Astrocyte of the cerebellum (primary cell): ENCODE measurements at regions not wholly inside any gene's neighbourhood (a gene's known extent, or its start where the extent isn't known, plus 50 kb on each side); places are given as distances from the start of the nearest gene placed in this dataset.

Experiments used
- DNase-seq: peaks from one replicate; pipeline ENCODE4 v3.0.0-alpha.2; 2011; ENCODE audit warnings: low read depth
- H3K4me3 ChIP-seq: 2 replicates; pipeline ENCODE4 v1.5.1; 2011; ENCODE audit warnings: mild to moderate bottlenecking, low read depth, low read length, moderate library complexity
- CTCF ChIP-seq: IDR thresholded peaks from 2 replicates; pipeline ENCODE4 v1.5.1; 2012; ENCODE audit warnings: low read length, low read depth, moderate library complexity, mild to moderate bottlenecking; ENCODE audit errors: missing control alignments
- in situ Hi-C: cut with HindIII; loops from 2 replicates; pipeline ENCODE4 v1.10.0; 2017; ENCODE audit warnings: low sequenced_read_pairs

- no peak for TF ChIP-seq CTCF
- no peak for DNase-seq
- in situ Hi-C loops = no loop called here
- H3K4me3 ChIP-seq = no peak overlapping the region
Measured at GRCh38 chr13:74320282-74320681, 186.1 kb upstream of the KLF12 start.

- no peak overlapping the region for H3K4me3 ChIP-seq
- in situ Hi-C loops = no loop called here
- no peak for TF ChIP-seq CTCF
- DNase-seq = no peak
Measured at GRCh38 chr13:74316547-74316946, 182.3 kb upstream of the KLF12 start.

- peak; percentile 25 for TF ChIP-seq CTCF
- in situ Hi-C loops = no loop called here
- DNase-seq = peak; percentile 37
- H3K4me3 ChIP-seq = no peak overlapping the region
Measured at GRCh38 chr13:74306496-74306895, 172.3 kb upstream of the KLF12 start.

- TF ChIP-seq CTCF = no peak
- in situ Hi-C loops = no loop called here
- DNase-seq = no peak
- H3K4me3 ChIP-seq = no peak overlapping the region
Measured at GRCh38 chr13:74305876-74306275, 171.7 kb upstream of the KLF12 start.

GRCh38 chr13:74301258-74301935 is 167.2 kb upstream of the KLF12 start:
- in situ Hi-C loops = no loop called here
- no peak for TF ChIP-seq CTCF
- DNase-seq = no peak
- H3K4me3 ChIP-seq = no peak overlapping the region

GRCh38 chr13:74300162-74300561 is 166.0 kb upstream of the KLF12 start:
- DNase-seq = no peak
- H3K4me3 ChIP-seq = no peak overlapping the region
- in situ Hi-C loops = no loop called here
- no peak for TF ChIP-seq CTCF
